GM21528 (cell line): ENCODE measurements at regions not wholly inside any gene's neighbourhood (a gene's known extent, or its start where the extent isn't known, plus 50 kb on each side); places are given as distances from the start of the nearest gene placed in this dataset.

Experiments used
- ATAC-seq: cut with Tn5 transposase; IDR thresholded peaks from one replicate; pipeline ENCODE4 v1.9.1; 2021; ENCODE audit warnings: mild to moderate bottlenecking, moderate library complexity; ENCODE audit not compliant: unreplicated experiment, low FRiP score

- ATAC-seq, result no peak
These were observed 317.6 kb upstream of the CNKSR2 start for GRCh38 chrX:21056622-21057021.

- ATAC-seq, result no peak
These were observed 327.2 kb upstream of the CNKSR2 start for GRCh38 chrX:21047034-21047455.

GRCh38 chrX:21014326-21014725 is 359.9 kb upstream of the CNKSR2 start:
- no peak for ATAC-seq

- ATAC-seq, result no peak
These were observed 369.4 kb upstream of the CNKSR2 start for GRCh38 chrX:21004835-21005234.

GRCh38 chrX:20995829-20996228 is 378.4 kb upstream of the CNKSR2 start:
- ATAC-seq, result no peak

GRCh38 chrX:20989361-20989760 is 384.9 kb upstream of the CNKSR2 start:
- no peak for ATAC-seq

GRCh38 chrX:20988804-20989203 is 385.4 kb upstream of the CNKSR2 start:
- no peak for ATAC-seq

GRCh38 chrX:20988118-20988517 is 386.1 kb upstream of the CNKSR2 start:
- no peak for ATAC-seq

- no peak for ATAC-seq
These were observed 393.8 kb upstream of the CNKSR2 start for GRCh38 chrX:20980426-20980825.

- ATAC-seq, result no peak
These were observed 399.9 kb upstream of the CNKSR2 start for GRCh38 chrX:20974326-20974725.

GRCh38 chrX:20973038-20973437 is 401.2 kb upstream of the CNKSR2 start:
- no peak for ATAC-seq

GRCh38 chrX:20971250-20971649 is 403.0 kb upstream of the CNKSR2 start:
- no peak for ATAC-seq

- ATAC-seq, result no peak
These were observed 404.7 kb upstream of the CNKSR2 start for GRCh38 chrX:20969565-20969964.

GRCh38 chrX:20968996-20969395 is 405.2 kb upstream of the CNKSR2 start:
- ATAC-seq, result no peak

GRCh38 chrX:20967725-20968124 is 406.5 kb upstream of the CNKSR2 start:
- no peak for ATAC-seq

GRCh38 chrX:20965270-20966044 is 408.8 kb upstream of the CNKSR2 start:
- ATAC-seq, result no peak

- ATAC-seq, result no peak
These were observed 420.2 kb upstream of the CNKSR2 start for GRCh38 chrX:20954014-20954413.

- ATAC-seq, result no peak
These were observed 422.0 kb upstream of the CNKSR2 start for GRCh38 chrX:20952180-20952579.

GRCh38 chrX:20951016-20951810 is 423.0 kb upstream of the CNKSR2 start:
- ATAC-seq, result no peak

GRCh38 chrX:20947411-20947912 is 426.8 kb upstream of the CNKSR2 start:
- ATAC-seq, result no peak

- no peak for ATAC-seq
These were observed 460.5 kb upstream of the CNKSR2 start for GRCh38 chrX:20913760-20914159.

GRCh38 chrX:20906571-20906970 is 467.6 kb upstream of the CNKSR2 start:
- ATAC-seq, result no peak
